ENCODE measurements at regions not wholly inside any gene's neighbourhood (a gene's known extent, or its start where the extent isn't known, plus 50 kb on each side); places are given as distances from the start of the nearest gene placed in this dataset.
"Not testable (repeated sequence)": the region's sequence is repeated elsewhere in the genome, so short reads cannot be mapped to it uniquely, and the experiment has no call there.

DNA sequence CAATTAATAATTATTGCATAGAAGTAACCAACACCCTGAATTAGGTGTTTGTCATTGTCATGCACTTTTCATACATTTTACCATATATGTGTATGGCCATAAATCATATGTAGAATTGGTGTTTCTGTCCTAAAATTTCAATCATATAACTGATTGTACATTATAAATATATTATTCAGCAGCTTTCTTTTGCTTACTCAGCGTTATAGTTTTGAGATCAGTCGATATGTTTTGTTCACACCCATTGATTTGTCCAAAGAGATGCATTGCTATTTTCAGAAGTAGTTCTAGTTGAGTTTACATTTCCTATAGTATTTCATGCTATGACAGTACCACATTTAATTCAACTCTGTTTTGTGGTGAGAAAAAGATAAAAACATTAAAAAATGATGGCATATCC lies 50.5 kb upstream of the PARP4 start:
- no peak for DNase-seq (ENCODE audit: low read depth in 1 of 2, low spot score in 1 of 2)

GRCh38 chr13:24563971-24564370 lies 51.4 kb upstream of the PARP4 start:
- not testable (repeated sequence) for DNase-seq (ENCODE audit: low read depth in 1 of 2, low spot score in 1 of 2)

DNA sequence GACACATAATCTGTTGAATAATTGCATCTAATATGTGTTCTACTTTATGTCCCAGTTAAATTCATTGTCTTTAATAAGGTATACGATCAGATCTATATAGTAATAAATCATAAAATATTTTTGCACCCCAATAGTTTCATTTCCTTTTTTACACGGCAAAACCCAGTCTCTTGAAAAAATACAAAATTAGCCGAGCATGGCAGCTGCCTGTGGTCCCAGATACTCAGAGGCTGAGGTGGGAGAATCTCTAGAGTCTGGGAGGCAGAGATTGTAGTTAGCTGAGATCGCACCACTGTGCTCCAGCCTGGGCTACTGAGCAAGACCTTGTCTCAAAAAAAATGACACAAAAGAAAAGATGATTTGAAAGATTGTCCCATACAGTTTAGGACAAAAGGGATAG lies 52.3 kb upstream of the PARP4 start:
- DNase-seq (ENCODE audit: low read depth in 1 of 2, low spot score in 1 of 2): no peak

DNA sequence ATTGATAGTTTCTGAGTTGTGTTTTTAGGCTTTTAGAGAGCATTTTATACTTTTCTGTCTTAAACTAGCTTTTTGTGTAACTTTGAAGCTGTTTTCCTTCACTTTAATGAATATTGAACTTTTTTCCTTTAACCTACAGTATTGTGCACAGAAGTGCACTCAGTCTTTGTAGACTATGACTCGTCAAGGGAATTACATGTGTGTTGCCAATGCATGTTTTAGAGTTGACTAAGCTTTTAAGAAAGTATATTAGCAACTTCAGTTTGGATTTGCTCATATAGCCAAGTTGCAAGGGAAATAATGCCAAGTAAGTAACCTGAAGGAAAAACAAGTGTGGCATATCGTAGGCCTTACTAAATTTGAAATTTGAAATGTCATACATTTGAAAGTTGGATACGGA lies 55.0 kb upstream of the PARP4 start:
- not testable (repeated sequence) for DNase-seq (ENCODE audit: low read depth in 1 of 2, low spot score in 1 of 2)

DNA sequence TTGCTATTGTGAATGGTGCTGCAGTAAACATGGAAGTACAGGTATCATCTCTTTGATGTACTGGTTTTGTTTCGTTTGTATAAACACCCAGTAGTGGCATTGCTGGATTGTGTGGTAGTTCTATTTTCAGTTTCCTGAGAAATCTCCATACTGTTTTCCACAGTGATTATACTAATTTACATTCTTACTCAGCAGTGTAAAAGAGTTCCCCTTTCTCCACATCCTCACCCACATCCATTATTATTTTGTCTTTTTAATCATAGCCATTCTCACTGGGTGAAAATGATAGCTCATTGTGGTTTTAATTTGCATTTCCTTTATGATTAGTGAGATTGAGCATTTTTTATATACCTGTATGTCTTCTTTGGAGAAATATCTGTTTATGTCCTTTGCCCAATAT lies 62.3 kb upstream of the PARP4 start:
- DNase-seq (ENCODE audit: low read depth in 1 of 2, low spot score in 1 of 2): no peak

- not testable (repeated sequence) for DNase-seq (ENCODE audit: low read depth in 1 of 2, low spot score in 1 of 2)
Measured at GRCh38 chr13:24580315-24580714, 67.7 kb upstream of the PARP4 start.

GRCh38 chr13:24581578-24581977 lies 69.0 kb upstream of the PARP4 start:
- not testable (repeated sequence) for DNase-seq (ENCODE audit: low read depth in 1 of 2, low spot score in 1 of 2)

DNA sequence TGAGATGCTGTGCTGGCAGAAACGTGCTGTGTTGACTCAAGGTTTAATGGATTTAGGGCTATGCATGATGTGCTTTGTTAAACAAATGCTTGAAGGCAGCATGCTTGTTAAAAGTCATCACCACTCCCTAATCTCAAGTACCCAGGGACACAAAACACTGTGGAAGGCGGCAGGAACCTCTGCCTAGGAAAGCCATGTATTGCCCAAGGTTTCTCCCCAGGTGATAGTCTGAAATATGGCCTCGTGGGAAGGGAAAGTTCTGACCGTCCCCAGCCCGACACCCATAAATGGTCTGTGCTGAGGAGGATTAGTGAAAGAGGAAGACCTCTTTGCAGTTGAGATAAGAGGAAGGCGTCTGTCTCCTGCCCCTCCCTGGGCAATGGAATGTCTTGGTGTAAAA lies 79.1 kb upstream of the PARP4 start:
- not testable (repeated sequence) for DNase-seq (ENCODE audit: low read depth in 1 of 2, low spot score in 1 of 2)

- DNase-seq (ENCODE audit: low read depth in 1 of 2, low spot score in 1 of 2): not testable (repeated sequence)
Measured at GRCh38 chr13:24597906-24598670, 82.1 kb upstream of the ATP12A start.

DNA sequence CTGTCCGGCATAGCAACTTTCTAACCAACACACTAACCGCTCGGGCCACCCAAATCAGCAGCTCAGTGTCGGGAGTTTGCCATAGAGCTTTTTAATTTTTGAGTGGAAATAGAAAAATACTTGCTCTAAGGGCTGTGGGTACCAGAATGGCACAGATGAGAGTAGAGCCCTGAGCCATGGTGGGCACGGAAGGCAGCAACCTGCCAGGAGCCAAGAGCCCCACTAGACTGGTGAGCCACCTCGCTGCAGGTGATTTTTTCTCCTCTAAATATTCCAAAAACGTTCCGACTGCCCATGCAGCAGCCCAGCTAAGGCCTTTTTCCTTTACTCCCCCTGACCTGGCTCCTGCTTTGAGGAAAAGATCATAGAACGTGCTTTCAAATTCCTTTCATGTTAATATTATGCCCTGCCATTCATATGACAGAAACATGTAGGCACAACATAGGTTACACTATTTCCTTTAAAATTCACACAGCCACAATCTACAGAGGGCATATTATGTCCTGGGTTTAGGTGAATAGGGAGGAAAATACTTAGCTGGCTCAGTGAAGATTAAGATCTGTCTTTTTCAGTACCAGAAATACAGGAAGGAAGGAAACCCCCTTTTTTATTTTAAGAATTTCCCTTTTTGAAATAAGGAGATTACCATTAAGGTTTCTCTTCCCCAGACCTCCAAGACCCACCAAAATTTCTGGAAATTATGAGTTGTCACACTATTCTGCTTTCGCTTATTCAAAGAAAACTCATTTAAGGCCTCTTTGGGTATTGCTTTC lies 81.0 kb upstream of the ATP12A start:
- not testable (repeated sequence) for DNase-seq (ENCODE audit: low read depth in 1 of 2, low spot score in 1 of 2)

- DNase-seq (ENCODE audit: low read depth in 1 of 2, low spot score in 1 of 2): no peak
Measured at GRCh38 chr13:24605923-24606372, 74.3 kb upstream of the ATP12A start.

- no peak for DNase-seq (ENCODE audit: low read depth in 1 of 2, low spot score in 1 of 2)
Measured at GRCh38 chr13:24606486-24607170, 73.6 kb upstream of the ATP12A start.

DNA sequence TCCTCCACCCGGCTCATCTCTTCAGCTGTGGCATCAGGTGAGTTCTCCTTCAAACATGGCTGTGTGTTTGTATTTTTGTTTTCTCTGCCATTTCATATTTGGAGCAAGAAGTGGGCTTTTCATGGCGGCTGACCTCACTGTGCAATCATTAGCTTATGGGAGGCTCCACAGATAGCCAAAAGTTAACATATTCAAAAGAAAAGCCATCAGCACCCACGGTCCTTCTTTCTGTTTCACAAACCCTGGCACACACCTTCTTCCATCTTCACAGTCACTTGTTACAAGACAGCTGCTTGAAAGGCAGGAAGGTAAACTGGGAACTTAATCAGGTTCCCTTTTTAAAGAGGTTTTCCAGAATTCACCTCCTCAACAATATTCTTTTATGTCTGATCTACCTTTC lies 69.3 kb upstream of the ATP12A start:
- no peak for DNase-seq (ENCODE audit: low read depth in 1 of 2, low spot score in 1 of 2)

DNA sequence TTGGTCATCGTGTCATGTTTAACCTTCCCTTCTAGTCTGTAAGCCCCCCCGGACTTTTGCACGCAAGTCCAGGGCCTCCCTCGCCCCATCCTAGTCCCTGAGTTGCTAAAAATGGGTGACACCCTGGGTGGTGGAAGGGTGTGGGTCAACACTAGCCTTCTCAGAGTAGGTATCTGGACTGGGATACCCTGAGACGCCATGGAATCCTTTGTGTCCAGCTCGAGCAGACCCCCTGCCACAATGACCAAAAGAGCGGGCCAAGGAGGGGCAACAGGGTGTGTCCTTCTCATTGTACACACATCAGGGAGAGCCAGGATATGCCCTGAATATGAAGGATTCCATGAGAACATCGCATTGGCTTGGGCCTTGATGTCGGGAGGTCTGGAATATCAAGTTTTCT lies 67.5 kb upstream of the ATP12A start:
- DNase-seq (ENCODE audit: low read depth in 1 of 2, low spot score in 1 of 2): no peak

DNA sequence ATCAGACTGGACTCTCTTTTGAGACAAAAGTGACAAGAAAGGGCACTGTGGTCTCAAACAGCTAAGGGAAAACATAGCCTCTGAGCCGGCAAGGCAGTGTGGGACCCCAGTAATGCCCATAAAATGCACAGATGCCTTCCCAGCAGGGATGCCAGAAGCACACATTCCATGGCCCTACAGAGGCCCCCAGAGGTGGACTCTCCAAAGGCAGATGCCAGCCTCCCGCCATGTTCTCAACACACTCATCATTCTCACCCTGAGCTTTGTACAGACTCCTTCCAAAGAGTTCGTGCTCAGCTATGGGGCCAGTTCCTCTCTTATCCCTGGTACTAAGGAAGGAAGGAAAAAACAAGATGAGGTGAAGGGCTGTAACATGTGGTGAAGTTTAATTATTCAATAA lies 67.1 kb upstream of the ATP12A start:
- DNase-seq (ENCODE audit: low read depth in 1 of 2, low spot score in 1 of 2): no peak

DNA sequence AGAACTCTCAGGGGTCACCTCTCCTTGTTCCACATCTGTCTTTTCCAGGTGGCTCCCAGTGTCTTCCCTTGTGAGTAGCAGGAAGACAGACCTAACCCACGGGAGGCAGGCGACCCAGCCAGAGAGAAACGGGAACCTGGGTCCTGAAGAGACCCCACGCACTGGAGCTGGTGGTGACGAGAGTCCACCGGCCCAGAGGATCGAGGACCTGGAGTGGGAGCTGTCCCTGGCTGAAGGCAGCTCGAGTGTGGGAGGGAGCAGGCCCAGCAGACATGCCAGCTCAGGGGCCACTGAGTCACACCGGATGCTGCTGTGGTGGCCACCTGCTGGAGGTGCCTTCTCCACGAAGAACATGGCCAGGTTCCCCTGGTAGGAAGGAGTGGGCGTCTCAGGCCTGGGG lies 66.5 kb upstream of the ATP12A start:
- DNase-seq (ENCODE audit: low read depth in 1 of 2, low spot score in 1 of 2): no peak

GRCh38 chr13:24614306-24615080 lies 65.7 kb upstream of the ATP12A start:
- no peak for DNase-seq (ENCODE audit: low read depth in 1 of 2, low spot score in 1 of 2)

DNA sequence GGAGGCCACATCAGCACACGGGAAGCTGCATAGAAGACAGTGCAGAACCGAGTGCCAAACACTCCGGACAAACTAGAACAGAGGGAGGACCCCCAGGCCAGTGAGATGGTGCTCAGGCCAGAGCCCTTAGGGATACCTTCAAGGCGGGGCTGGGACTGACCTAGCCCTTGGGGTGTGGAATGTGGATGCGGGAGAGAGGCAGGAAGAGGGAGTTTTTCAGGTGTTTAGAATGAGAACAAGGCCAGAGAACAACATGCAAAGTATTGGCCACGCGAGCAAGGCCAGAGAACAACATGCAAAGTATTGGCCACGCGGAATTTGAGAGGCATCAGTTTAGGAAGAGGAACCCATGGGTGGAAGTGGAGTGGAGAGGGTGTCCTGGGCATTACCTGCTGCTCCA lies 65.1 kb upstream of the ATP12A start:
- no peak for DNase-seq (ENCODE audit: low read depth in 1 of 2, low spot score in 1 of 2)

GRCh38 chr13:24615911-24616472 lies 64.2 kb upstream of the ATP12A start:
- DNase-seq (ENCODE audit: low read depth in 1 of 2, low spot score in 1 of 2): no peak

DNA sequence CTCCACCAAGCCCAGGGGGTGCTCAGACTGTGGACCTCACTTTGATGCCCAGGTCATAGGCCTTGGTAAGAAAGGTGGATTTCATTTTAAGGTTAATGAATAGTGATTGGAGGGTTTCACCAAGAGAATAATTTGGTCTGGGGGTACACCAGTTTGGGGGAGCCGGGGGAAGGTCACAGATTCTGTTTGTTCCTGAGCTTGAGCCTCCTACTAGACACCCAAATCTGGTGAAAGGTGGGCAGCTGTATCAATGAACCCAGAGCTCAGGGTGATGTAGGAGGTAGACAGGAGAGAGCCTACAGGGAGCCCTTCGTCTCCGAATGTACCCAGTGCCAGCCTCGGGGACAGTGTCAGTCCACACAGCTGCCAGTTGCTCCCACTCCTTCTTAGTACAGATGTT lies 63.7 kb upstream of the ATP12A start:
- DNase-seq (ENCODE audit: low read depth in 1 of 2, low spot score in 1 of 2): no peak
